Astrocyte (in vitro differentiated cells and primary cell): ENCODE measurements at regions not wholly inside any gene's neighbourhood (a gene's known extent, or its start where the extent isn't known, plus 50 kb on each side); places are given as distances from the start of the nearest gene placed in this dataset.

Source experiments
- EZH2 ChIP-seq: IDR thresholded peaks from 2 replicates; pipeline ENCODE4 v1.6.1; 2012; ENCODE audit warnings: mild to moderate bottlenecking, low read length, inconsistent platforms; ENCODE audit not compliant: insufficient read depth
- TF ChIP-seq, protein P1 (sequence below): IDR thresholded peaks from 2 replicates; pipeline ENCODE4 v1.5.1; 2011; ENCODE audit warnings: low read depth, mild to moderate bottlenecking, inconsistent platforms, low read length, moderate library complexity; ENCODE audit not compliant: insufficient read depth

DNA sequence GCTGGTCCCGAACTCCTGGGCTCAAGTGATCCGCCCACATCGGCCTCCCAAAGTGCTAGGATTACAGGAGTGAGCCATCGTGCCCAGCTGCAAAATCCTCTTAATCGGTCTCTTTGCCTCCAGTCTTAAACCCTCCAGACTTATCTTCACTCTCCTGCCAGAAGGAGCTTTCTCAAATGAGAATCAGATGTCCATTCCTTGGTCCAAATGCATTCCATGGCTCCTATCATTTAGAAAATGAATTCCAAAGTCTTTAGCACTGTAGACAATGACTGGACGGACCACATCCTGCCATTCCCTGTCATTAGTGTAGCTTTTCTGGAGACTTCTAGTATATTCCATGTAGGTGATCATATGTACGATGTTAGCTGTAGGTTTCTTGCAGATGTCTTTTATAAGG is 141.9 kb downstream of the ID4 start:
- TF ChIP-seq, protein P1, sequence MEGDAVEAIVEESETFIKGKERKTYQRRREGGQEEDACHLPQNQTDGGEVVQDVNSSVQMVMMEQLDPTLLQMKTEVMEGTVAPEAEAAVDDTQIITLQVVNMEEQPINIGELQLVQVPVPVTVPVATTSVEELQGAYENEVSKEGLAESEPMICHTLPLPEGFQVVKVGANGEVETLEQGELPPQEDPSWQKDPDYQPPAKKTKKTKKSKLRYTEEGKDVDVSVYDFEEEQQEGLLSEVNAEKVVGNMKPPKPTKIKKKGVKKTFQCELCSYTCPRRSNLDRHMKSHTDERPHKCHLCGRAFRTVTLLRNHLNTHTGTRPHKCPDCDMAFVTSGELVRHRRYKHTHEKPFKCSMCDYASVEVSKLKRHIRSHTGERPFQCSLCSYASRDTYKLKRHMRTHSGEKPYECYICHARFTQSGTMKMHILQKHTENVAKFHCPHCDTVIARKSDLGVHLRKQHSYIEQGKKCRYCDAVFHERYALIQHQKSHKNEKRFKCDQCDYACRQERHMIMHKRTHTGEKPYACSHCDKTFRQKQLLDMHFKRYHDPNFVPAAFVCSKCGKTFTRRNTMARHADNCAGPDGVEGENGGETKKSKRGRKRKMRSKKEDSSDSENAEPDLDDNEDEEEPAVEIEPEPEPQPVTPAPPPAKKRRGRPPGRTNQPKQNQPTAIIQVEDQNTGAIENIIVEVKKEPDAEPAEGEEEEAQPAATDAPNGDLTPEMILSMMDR: no peak
- no peak for TF ChIP-seq EZH2
